NCI-H1694 (cell line): ENCODE measurements at regions not wholly inside any gene's neighbourhood (a gene's known extent, or its start where the extent isn't known, plus 50 kb on each side); places are given as distances from the start of the nearest gene placed in this dataset.
"Not testable (repeated sequence)": the region's sequence is repeated elsewhere in the genome, so short reads cannot be mapped to it uniquely, and the experiment has no call there.

Experiments used
- DNase-seq: peaks from one replicate; lab custom pipeline; 2025; lab: John Stamatoyannopoulos, UW

- no peak for DNase-seq
Measured at GRCh38 chrX:40950546-40950945, 134.7 kb upstream of the USP9X start.

- DNase-seq = not testable (repeated sequence)
Measured at GRCh38 chrX:40951407-40951806, 133.8 kb upstream of the USP9X start.

- no peak for DNase-seq
Measured at GRCh38 chrX:40952855-40953254, 132.4 kb upstream of the USP9X start.

- DNase-seq = no peak
Measured at GRCh38 chrX:40953369-40953768, 131.9 kb upstream of the USP9X start.

GRCh38 chrX:40960041-40960440, 125.2 kb upstream of the USP9X start:
- no peak for DNase-seq

GRCh38 chrX:40962793-40963407, 122.3 kb upstream of the USP9X start:
- no peak for DNase-seq

- no peak for DNase-seq
Measured at GRCh38 chrX:40964008-40964407, 121.2 kb upstream of the USP9X start.

GRCh38 chrX:40964633-40965586, 120.3 kb upstream of the USP9X start:
- no peak for DNase-seq

- DNase-seq = no peak
Measured at GRCh38 chrX:40966213-40966820, 118.9 kb upstream of the USP9X start.

GRCh38 chrX:40968180-40968579, 117.1 kb upstream of the USP9X start:
- no peak for DNase-seq

GRCh38 chrX:40971736-40972135, 113.5 kb upstream of the USP9X start:
- no peak for DNase-seq

GRCh38 chrX:40973619-40974018, 111.6 kb upstream of the USP9X start:
- no peak for DNase-seq

GRCh38 chrX:40975951-40976350, 109.3 kb upstream of the USP9X start:
- no peak for DNase-seq

GRCh38 chrX:40976981-40977380, 108.3 kb upstream of the USP9X start:
- no peak for DNase-seq

GRCh38 chrX:40984962-40985361, 100.3 kb upstream of the USP9X start:
- no peak for DNase-seq

GRCh38 chrX:40987413-40987812, 97.8 kb upstream of the USP9X start:
- DNase-seq = no peak

- no peak for DNase-seq
Measured at GRCh38 chrX:40988100-40988499, 97.1 kb upstream of the USP9X start.

- not testable (repeated sequence) for DNase-seq
Measured at GRCh38 chrX:40993395-40993794, 91.8 kb upstream of the USP9X start.

- DNase-seq = peak; percentile 33
Measured at GRCh38 chrX:40996886-40997530, 88.2 kb upstream of the USP9X start.

- DNase-seq = no peak
Measured at GRCh38 chrX:40998123-40998522, 87.1 kb upstream of the USP9X start.

- no peak for DNase-seq
Measured at GRCh38 chrX:41001327-41001726, 83.9 kb upstream of the USP9X start.

GRCh38 chrX:41002026-41002425, 83.2 kb upstream of the USP9X start:
- DNase-seq = no peak
